H9 (cell line): ENCODE measurements at regions not wholly inside any gene's neighbourhood (a gene's known extent, or its start where the extent isn't known, plus 50 kb on each side); places are given as distances from the start of the nearest gene placed in this dataset.

Experiments
- DNase-seq: peaks from one replicate; pipeline ENCODE4 v3.0.0-alpha.2; 2017
- H2AFZ ChIP-seq: one replicate; pipeline ENCODE4 v1.6.1; 2013; ENCODE audit warnings: mild to moderate bottlenecking, low read length, control low read depth, moderate library complexity
- H2AK5ac ChIP-seq: 2 replicates; pipeline ENCODE4 v1.6.1; 2013; ENCODE audit warnings: low read length, control low read depth, mixed read lengths; ENCODE audit not compliant: insufficient read length
- H2BK120ac ChIP-seq: one replicate; pipeline ENCODE4 v1.6.1; 2013; ENCODE audit warnings: low read depth, mild to moderate bottlenecking, low read length, control low read depth, inconsistent platforms; ENCODE audit not compliant: poor library complexity, severe bottlenecking
- H2BK12ac ChIP-seq: 2 replicates; pipeline ENCODE4 v1.6.1; 2013; ENCODE audit warnings: low read length, control low read depth, mixed read lengths, low read depth; ENCODE audit not compliant: insufficient read length
- H2BK15ac ChIP-seq: 2 replicates; pipeline ENCODE4 v1.6.1; 2013; ENCODE audit warnings: low read depth, low read length, control low read depth
- H2BK20ac ChIP-seq: one replicate; pipeline ENCODE4 v1.6.1; 2013; ENCODE audit warnings: low read depth, mild to moderate bottlenecking, low read length, control low read depth, inconsistent platforms; ENCODE audit not compliant: poor library complexity, severe bottlenecking
- H2BK5ac ChIP-seq: 2 replicates; pipeline ENCODE4 v1.6.1; 2013; ENCODE audit warnings: low read length, control low read depth, mixed read lengths; ENCODE audit not compliant: insufficient read length
- H3K14ac ChIP-seq: 2 replicates; pipeline ENCODE4 v1.6.1; 2013; ENCODE audit warnings: low read length, control low read depth; ENCODE audit not compliant: insufficient read depth
- H3K18ac ChIP-seq: 2 replicates; pipeline ENCODE4 v1.6.1; 2013; ENCODE audit warnings: low read depth, mild to moderate bottlenecking, mixed read lengths, low read length, control low read depth; ENCODE audit not compliant: insufficient read length
- H3K23ac ChIP-seq: 2 replicates; pipeline ENCODE4 v1.6.1; 2013; ENCODE audit warnings: low read length, control low read depth, mixed read lengths, low read depth; ENCODE audit not compliant: insufficient read length
- H3K23me2 ChIP-seq: 2 replicates; pipeline ENCODE4 v1.6.1; 2013; ENCODE audit warnings: low read depth, mild to moderate bottlenecking, mixed read lengths, low read length, control low read depth; ENCODE audit not compliant: insufficient read length, poor library complexity, severe bottlenecking
- H3K27ac ChIP-seq: 2 replicates; pipeline ENCODE4 v1.5.1; 2013; ENCODE audit warnings: low read length, control low read depth, mixed read lengths, low read depth; ENCODE audit not compliant: insufficient read length
- H3K27me3 ChIP-seq: 2 replicates; pipeline ENCODE4 v1.6.1; 2013; ENCODE audit warnings: low read length, control low read depth, inconsistent platforms; ENCODE audit not compliant: insufficient read depth
- H3K4ac ChIP-seq: 2 replicates; pipeline ENCODE4 v1.6.1; 2013; ENCODE audit warnings: low read depth, mild to moderate bottlenecking, control low read depth, inconsistent platforms, low read length, moderate library complexity
- H3K4me1 ChIP-seq: 2 replicates; pipeline ENCODE4 v1.6.1; 2013; ENCODE audit warnings: low read length, control low read depth, inconsistent platforms; ENCODE audit not compliant: insufficient read depth
- H3K4me2 ChIP-seq: 2 replicates; pipeline ENCODE4 v1.6.1; 2013; ENCODE audit warnings: low read length, control low read depth, mixed read lengths; ENCODE audit not compliant: insufficient read length, insufficient read depth
- H3K56ac ChIP-seq: 2 replicates; pipeline ENCODE4 v1.6.1; 2013; ENCODE audit warnings: low read depth, mild to moderate bottlenecking, mixed read lengths, low read length, control low read depth; ENCODE audit not compliant: insufficient read length
- H3K79me1 ChIP-seq: 2 replicates; pipeline ENCODE4 v1.6.1; 2013; ENCODE audit warnings: low read depth, mild to moderate bottlenecking, moderate library complexity, low read length, control low read depth, inconsistent platforms; ENCODE audit not compliant: insufficient read depth, poor library complexity, severe bottlenecking
- H3K79me2 ChIP-seq: 2 replicates; pipeline ENCODE4 v1.6.1; 2013; ENCODE audit warnings: low read length, control low read depth, inconsistent platforms; ENCODE audit not compliant: insufficient read depth
- H3K9ac ChIP-seq: 2 replicates; pipeline ENCODE4 v1.6.1; 2013; ENCODE audit warnings: low read length, control low read depth, mixed read lengths; ENCODE audit not compliant: insufficient read length; ENCODE audit errors: extremely low read depth
- H3K9me3 ChIP-seq: one replicate; pipeline ENCODE4 v1.6.1; 2013; ENCODE audit warnings: low read depth, low read length, inconsistent platforms; ENCODE audit not compliant: control insufficient read depth
- H3T11ph ChIP-seq: one replicate; pipeline ENCODE4 v1.6.1; 2013; ENCODE audit warnings: mild to moderate bottlenecking, low read length, control low read depth, inconsistent platforms
- H4K20me1 ChIP-seq: one replicate; pipeline ENCODE4 v1.6.1; 2013; ENCODE audit not compliant: control insufficient read depth, insufficient read length, insufficient read depth
- H4K5ac ChIP-seq: 2 replicates; pipeline ENCODE4 v1.6.1; 2013; ENCODE audit warnings: low read depth, mild to moderate bottlenecking, mixed read lengths, low read length, control low read depth; ENCODE audit not compliant: insufficient read length
- H4K8ac ChIP-seq: replicated peaks from 2 replicates; pipeline ENCODE4 v1.6.1; 2013; ENCODE audit warnings: low read length, control low read depth, mixed read lengths, low read depth; ENCODE audit not compliant: insufficient read length
- H4K91ac ChIP-seq: 2 replicates; pipeline ENCODE4 v1.6.1; 2013; ENCODE audit warnings: low read depth, mild to moderate bottlenecking, moderate library complexity, mixed read lengths, low read length, control low read depth; ENCODE audit not compliant: insufficient read length
- H3K27ac Mint-ChIP-seq, 3 experiments: 2 replicates in 2 of 3; 3 replicates in 1 of 3; pipeline ENCODE4 v1.8.0; 2020 to 2021; ENCODE audit warnings: mixed read lengths in 3 of 3, mild to moderate bottlenecking in 1 of 3, moderate library complexity in 1 of 3
- H3K27me3 Mint-ChIP-seq: 2 replicates; pipeline ENCODE4 v1.8.0; 2021; ENCODE audit warnings: low read depth, mild to moderate bottlenecking, moderate library complexity, mixed read lengths
- H3K36me3 Mint-ChIP-seq, 3 experiments: 2 replicates in 2 of 3; 3 replicates in 1 of 3; pipeline ENCODE4 v1.8.0; 2020 to 2021; ENCODE audit warnings: low read depth in 3 of 3, mixed read lengths in 3 of 3; ENCODE audit not compliant: insufficient read depth in 1 of 3
- H3K4me1 Mint-ChIP-seq, 2 experiments: 2 replicates each; pipeline ENCODE4 v1.8.0; 2020; ENCODE audit warnings: mixed read lengths in 2 of 2
- H3K4me3 Mint-ChIP-seq, 2 experiments: 2 replicates in 1 of 2; 3 replicates in 1 of 2; pipeline ENCODE4 v1.8.0; 2020 to 2021; ENCODE audit warnings: mild to moderate bottlenecking in 2 of 2, mixed read lengths in 2 of 2, moderate library complexity in 1 of 2
- H3K9me3 Mint-ChIP-seq, 2 experiments: 2 replicates in 1 of 2; 3 replicates in 1 of 2; pipeline ENCODE4 v1.8.0; 2020; ENCODE audit warnings: mild to moderate bottlenecking in 2 of 2, mixed read lengths in 2 of 2, moderate library complexity in 1 of 2
- WGBS: extraction: QIAGEN DNeasy Blood & Tissue Kit; methylation state at CpG from one replicate; pipeline ENCODE4 v1.1.7; 2013; ENCODE audit warnings: missing lambda C conversion rate, low lambda C conversion rate, mixed read lengths; ENCODE audit not compliant: insufficient read length; ENCODE audit errors: extremely low coverage; 5-methylcytosine and 5-hydroxymethylcytosine counted together
- TF ChIP-seq, protein P1 (sequence below): fragments of 200-600 bp; sonication (generic); conservative IDR thresholded peaks from 3 replicates; pipeline ENCODE4 v1.8.0; 2021; ENCODE audit warnings: antibody characterized with exemption, mild to moderate bottlenecking

DNA sequence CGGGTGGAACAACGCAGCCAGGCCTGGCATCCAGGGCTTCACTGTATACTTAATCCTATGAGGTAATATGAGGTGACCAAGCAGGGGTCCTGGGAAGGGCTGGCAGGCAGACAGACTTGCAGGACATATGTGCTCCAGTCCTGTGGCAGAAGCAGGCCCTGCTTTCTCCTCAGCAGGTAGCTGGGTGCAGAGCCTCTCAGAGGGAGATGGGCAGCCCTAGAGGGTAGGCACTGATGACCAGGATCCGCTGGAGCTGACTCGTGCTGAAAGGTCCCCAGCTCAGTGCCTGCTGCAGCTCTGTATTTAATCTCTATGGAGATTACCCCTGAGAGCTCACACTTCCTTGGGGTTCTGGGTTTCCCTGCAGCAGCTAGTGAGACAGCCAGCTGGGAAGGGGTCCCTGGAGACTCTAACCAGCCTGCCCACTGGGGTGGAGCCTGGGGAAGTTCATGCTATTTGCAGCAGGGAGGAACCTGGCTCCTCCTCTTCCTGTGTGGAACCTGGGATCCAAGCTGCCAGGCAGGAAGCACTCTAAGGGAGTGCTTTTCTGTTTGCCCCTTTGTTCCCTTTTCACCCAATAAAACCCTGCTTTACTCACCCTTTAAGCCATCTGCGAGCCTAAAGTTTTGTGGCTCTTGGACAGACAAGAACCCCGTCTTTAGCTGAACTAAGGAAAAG is 339.2 kb downstream of the DCAF12L2 start:
- Histone ChIP-seq H2AFZ (no peak overlapping the region), H3K23me2 (no peaks in the 10 kb centered on the region), H4K5ac (no peak overlapping the region), H3T11ph (no peak overlapping the region), H3K27ac (no peak overlapping the region), H2BK12ac (no peak overlapping the region), H3K79me2 (no peaks in the 10 kb centered on the region), H3K27me3 (no peaks in the 10 kb centered on the region), H3K79me1 (no peaks in the 10 kb centered on the region), H3K9ac (no peak overlapping the region), H3K4me2 (no peak overlapping the region), H3K14ac (no peak overlapping the region), H3K4me1 (no peaks in the 10 kb centered on the region), H3K9me3 (peaks cover 4% of the 10 kb centered on the region), H2BK15ac (no peak overlapping the region; the same call in 1 of the 2 replicates), H2AK5ac (no peak overlapping the region), H4K8ac (no peak overlapping the region), H3K4ac (no peak overlapping the region), H3K56ac (no peak overlapping the region), H2BK20ac (no peak overlapping the region), H3K18ac (no peak overlapping the region), H2BK120ac (no peak overlapping the region), H4K91ac (no peak overlapping the region), H4K20me1 (no peaks in the 10 kb centered on the region), H2BK5ac (no peak overlapping the region), H3K23ac (no peak overlapping the region)
- no CpG with 5 or more reads among the region's 6 CpGs for WGBS
- Mint-ChIP-seq H3K27me3 (no peaks in the 10 kb centered on the region), H3K36me3 (peaks cover 7 to 16% (median 9%) of the 10 kb centered on the region in 3 experiments; a peak in 5 of 7 replicates), H3K4me3 (no peak overlapping the region), H3K9me3 (peaks cover 52 to 67% of the 10 kb centered on the region in 2 experiments), H3K27ac (no peak overlapping the region), H3K4me1 (peaks cover 8 to 14% of the 10 kb centered on the region in 2 experiments)
- TF ChIP-seq, protein P1, sequence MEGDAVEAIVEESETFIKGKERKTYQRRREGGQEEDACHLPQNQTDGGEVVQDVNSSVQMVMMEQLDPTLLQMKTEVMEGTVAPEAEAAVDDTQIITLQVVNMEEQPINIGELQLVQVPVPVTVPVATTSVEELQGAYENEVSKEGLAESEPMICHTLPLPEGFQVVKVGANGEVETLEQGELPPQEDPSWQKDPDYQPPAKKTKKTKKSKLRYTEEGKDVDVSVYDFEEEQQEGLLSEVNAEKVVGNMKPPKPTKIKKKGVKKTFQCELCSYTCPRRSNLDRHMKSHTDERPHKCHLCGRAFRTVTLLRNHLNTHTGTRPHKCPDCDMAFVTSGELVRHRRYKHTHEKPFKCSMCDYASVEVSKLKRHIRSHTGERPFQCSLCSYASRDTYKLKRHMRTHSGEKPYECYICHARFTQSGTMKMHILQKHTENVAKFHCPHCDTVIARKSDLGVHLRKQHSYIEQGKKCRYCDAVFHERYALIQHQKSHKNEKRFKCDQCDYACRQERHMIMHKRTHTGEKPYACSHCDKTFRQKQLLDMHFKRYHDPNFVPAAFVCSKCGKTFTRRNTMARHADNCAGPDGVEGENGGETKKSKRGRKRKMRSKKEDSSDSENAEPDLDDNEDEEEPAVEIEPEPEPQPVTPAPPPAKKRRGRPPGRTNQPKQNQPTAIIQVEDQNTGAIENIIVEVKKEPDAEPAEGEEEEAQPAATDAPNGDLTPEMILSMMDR: no peak
- no peak for DNase-seq
